NOMO-1 treated with DMSO at 0.1 percent for 48 hours (cell line): ENCODE measurements at regions not wholly inside any gene's neighbourhood (a gene's known extent, or its start where the extent isn't known, plus 50 kb on each side); places are given as distances from the start of the nearest gene placed in this dataset.

Experiments
- DNase-seq: peaks from one replicate; lab custom pipeline; 2025; ENCODE audit not compliant: unreplicated experiment; lab: John Stamatoyannopoulos, UW

DNA sequence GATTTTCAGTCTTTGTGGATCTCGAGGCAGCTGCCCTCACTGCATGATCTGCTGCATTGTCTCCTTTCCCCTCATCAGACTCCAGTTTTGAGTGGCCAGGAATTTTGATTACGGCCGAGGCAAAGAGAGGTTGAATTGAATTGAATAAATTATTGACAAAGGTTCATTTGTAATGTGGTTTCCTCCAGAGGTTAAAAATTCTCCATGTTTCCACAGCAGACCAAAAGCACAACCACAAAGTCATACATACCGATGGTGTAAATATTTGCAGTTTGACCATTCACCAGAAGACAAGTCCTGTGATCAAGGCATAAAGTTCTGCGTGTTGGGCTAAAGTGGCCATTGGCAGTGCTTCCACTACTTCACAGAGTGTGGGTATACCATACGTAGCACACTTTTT, 343.8 kb upstream of the MYT1L start:
- DNase-seq: no peak

DNA sequence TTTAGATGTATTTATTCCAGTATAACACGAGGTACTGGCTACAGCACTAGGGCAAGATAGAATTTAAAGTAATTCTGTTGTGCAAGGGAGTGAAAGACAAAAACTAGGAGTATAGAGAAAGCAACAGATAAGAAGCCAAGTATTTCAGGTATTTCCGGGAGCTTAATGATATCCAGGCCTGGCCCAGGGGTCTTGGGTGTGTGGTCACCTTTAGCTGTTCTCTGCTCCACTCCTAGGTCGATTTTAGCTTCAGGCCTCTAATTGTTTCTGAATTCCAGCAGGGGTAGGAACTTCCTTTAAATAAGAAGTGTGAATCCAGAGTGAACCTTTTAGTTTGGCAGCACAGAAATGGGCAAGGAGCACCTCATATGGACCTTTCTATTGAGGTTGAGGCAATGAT, 342.3 kb upstream of the MYT1L start:
- DNase-seq: no peak

DNA sequence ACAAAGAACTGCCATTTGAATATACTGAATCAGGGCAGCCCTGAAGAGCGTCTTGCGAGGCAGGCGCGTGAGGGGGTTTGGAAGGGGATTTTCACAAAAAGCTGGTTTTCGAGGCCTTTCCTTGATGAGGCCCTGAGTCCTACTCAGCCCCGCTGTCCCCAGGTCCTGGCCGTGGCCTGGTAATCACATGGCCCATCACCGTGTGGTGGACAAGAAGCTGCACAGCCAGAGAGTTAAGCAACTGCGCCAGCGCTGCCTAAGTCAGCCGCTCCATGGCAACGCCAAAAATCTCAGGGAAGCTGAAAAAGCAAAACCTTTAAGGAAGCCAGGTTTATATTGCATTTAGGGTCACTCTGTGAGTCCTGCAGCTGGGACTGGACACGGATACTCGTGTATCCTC, 341.2 kb upstream of the MYT1L start:
- no peak for DNase-seq

DNA sequence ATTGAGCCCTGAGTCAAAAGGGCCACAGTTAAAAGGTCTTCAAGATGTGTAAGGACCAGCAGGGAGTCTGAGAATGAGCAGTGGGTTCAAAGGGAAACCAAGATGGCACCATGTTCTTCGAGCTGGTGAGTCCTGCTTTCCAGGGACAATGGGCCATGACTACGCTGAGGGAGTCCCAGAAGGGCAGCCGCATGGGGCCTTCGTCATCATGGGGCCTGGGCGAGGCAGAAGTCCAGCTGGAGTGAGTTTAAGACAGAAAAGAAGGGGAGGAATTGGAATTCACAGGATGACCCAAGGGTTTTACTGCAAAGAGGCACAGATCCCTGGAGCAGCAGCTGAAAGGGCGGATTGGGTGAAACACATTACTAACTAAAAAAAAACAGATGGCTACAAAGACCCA, 340.8 kb upstream of the MYT1L start:
- DNase-seq: no peak

DNA sequence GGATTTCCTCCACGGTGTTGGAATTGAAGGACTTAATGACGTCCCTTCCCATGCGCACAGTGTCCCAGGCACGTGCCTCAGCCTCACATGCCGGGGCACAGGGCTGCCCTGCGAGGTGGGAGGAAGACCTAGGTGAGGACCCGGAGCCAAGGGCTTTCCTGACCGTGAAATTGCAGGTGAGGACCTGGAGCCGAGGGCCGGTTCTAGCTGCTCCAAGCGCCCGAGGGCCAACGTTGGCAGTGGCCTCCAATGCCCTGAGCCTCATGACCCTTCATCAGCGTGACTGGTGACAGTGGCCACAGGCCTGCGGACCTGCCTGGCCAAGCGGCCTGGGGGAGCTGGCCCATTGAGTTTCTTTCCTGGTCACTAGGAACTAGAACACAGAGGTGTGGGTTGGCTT, 338.2 kb upstream of the MYT1L start:
- no peak for DNase-seq

DNA sequence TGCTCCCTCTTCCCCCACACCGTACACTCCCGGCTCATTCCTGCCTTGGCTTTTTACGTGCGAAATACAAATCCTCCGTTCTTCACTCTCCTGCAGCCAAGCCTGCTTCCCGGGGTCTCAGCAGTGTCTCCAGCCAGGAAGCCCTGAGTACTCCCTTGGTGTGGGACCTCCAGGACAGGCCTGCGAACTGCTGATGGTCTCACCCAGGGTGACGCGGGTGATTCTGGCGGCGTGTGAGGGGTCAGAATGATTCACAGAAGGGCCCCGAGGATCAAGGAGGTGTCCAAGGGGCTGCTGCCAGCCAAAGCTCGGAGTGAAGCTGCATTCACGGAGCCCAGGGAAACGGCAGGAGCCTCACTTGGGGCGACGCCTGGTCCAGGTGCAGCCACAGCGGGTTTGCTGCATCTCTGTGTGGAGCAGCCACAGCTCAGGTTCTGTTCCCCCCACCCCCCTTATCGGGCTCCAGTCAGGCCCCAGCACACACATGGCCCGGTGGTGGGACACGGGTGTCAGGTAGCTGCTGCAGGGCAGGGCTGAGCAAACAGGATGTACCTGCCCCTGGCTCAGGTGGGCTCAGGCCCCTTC, 337.7 kb upstream of the MYT1L start:
- no peak for DNase-seq

DNA sequence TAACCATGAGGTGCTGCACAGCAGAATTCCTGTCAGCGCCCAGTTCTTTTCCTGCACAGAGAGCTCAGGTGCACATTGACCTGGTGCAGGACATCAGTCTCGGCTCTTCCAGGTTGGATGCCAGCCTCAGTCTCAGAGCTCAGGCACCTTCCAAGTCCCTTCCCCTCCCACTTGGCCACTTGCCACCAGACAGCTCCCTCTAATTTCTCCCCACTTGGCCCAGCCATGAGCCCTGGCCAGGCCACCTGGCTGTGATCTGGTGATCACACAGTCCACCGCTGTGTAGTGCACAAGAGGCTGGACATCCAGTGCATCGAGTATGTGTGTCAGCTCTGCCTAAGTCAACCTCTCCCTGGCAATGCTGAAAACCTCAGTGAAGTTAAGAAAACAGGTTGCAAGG, 336.6 kb upstream of the MYT1L start:
- no peak for DNase-seq

DNA sequence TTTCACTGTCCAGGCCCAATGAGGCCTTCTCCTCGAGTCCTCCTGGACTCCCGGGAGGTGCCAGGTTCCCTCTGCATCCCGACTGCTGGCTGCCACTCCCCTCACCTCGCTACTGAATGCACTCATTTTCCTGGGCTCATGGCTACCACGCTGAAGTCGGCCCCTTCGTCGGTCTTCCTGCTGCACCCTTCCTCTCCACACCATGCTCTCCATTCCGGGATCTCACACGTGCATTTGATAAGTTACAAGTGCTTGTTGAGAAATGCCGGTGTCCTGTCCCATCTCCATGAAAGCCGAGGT, 334.7 kb upstream of the MYT1L start:
- no peak for DNase-seq

DNA sequence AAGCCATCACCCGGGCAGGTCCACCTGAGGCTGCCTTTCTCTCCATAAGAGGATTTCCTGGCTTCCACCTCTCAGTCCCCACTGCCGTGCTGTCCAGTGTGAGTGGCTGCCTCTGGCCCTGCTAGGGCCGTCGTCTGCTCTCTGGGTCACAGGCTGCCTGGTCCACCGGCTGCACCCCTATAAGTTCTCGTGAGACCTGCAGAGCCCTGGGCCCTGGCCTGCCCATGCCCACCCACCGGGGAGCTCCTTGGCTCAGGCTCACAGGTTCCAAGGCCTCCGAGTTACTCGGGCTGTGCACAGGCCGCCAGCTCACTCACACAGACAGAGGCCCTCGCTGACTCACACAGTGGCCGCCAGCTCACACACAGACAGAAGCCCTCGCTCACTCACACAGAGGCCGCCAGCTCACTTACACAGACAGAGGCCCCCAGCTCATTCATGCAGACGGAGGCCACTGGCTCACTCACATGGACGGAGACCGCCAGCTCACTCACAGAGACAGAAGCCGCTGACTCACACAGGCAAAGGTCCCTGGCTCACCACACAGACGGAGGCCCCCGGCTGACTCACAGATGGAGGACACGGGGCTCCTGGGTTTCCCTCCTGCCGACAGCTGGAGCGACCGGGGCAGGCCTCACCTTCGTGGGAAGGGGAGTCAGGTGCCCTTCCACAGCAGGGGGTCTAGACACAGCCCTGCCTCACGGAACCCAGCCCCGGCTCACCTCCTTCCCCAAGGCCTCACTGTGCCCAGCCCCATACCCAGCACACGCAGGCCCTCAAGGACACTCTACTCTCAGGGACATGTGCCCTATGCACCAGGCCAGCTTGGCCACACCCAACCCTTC, 334.1 kb upstream of the MYT1L start:
- no peak for DNase-seq

DNA sequence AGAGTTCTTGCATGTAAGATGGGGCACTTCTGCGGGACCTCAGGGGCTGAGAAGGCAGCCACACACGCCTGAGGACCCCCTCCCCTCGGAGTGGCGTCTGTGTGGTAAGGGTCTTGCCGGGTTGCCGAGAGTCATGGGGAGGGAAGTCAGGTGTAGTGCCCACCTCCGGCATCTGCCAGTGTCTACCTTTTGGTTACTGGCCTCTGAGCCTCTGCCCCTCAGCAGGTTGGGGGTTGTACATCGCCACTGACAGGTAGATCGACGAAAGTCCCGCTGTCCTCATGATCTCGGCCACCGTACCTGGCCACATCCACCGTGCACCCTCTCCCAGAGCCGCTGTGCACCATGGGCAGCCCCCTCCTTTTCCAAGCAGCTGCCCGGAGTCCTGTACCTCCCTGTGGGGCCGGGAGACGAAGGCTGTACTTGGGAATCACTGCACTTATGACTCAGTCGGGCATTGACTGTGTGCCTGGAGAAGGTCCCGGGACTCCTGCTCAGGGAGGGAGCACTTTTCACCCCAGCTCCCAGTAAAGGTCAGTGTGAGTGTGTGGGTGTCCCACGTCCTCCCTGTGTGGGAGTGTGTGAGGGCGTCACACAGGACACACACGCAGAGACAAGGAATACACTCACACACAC, 332.4 kb upstream of the MYT1L start:
- no peak for DNase-seq

DNA sequence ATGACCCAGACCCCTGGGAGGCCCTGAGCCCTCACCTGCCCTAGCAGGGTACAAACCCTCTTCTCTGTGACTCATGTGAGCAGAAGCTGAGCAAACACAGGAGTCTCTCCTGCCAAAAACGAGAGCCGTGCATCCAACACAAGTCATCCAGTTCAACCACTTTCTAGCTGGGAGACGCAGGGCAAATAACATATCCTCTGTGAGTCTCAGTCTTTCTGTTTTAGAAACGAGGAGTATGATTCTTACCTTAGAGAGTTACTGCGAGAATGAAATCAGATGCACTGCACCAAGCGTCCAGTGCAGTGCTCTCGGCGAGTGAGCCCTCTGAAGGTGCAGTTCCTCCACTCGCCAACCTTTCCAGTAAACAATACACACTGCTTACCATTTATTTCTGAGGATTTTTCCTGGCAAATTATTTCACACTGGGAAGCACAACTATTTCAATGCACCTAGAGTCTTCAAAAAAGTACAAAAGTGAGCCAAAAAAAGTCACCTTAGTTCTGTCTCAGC, 331.8 kb upstream of the MYT1L start:
- DNase-seq: no peak

DNA sequence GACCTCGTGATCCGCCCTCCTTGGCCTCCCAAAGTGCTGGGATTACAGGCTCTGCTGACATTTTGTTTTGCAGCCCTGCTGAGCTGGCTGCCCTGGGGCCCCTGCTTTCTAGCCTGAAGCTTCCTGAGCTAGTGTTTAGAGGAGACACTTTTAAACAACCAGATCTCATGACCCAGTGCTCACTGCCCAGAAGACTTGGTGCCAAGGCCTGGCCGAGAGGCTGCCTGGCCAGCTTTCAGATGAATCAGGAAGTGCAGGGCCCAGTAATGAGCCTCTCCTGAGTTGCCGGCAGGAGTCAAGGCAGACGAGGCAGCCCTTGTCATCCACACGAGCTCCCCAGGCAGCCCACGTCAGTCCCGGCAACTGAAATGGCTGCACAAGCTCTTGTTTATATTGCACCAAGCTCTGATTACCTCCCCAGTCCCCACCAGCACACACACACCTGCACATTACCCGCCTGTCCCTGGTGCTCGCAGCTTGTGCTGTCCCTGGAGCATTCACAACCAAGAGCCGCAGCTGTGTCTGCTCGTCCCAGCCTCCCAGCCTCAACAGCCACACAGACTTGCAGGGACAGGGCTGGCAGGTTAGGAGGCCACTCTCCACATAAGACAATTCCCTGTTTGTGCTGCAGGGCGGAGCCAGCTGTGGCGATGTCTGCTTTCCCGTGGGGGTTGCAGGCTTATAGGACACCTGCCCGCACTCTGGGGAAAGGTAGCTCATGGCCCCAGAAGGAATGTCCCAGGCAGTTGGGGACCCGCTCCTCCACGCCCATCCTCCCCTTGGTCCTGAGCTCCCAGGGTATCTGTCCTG, 331.2 kb upstream of the MYT1L start:
- no peak for DNase-seq

DNA sequence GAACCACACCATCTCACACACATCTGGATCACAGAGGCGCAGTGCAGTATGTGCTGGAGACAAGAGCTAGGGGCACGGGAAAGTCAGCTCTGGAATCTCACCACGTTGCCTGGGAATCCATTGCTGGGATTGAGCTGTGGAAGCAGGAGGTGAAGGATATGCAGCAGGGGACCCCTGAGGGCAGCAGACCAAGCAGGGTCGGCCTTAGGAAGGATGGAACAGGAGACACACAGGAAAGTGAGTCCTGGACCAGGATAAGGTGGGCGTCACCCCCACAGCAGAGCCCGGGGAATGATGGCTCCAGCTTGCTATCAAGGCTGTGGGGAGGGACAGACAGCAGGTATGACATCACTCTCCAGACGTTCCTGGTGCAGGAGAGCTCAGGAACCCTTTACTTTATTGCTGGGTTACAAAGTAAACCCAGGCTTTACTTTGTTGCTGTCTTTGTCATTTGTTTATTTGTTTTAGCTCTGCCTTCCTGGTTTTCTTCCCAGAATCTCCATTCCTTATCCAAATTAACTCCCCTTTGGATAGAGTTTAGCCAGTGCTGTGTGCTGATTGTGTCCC, 329.8 kb upstream of the MYT1L start:
- no peak for DNase-seq

DNA sequence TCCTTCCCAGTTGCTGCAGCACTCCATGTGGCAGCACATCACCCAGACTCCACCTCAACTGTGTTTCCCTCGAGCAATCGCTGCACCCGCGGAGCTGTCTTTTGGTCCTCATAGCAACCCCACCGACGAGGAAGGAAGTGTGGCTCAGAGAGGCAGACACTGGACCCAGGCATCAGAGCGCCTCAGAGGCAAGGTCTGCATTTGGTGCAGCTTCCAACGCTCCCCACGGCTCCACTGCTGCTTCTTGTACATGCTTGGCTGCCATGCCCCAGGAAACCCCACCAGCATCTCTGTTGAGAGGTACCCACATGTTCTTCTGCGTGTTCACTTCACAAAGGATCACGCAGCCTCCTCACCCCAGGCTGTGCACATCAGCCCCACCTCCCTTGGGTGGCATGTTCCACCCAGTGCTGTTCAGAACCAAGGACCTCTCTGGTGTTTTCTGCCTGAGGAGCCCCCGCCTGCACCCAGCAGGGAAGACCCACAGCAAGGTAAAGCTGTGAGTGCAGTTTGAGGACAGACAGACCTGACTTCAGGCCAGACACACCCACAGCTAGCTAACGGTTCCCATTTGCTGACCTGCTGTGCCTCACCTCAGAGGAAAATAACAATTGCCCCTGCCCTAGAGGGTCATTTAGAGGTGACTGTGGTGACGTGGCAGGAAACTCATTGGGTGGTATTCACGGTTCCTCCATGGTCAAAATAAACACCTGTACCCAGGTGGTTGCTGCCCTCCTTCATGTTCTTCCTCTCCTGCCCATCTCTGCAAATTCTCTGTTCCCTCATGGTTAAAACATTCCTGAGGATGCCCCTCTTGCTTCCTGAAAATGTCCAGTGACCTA, 326.3 kb upstream of the MYT1L start:
- DNase-seq: no peak

DNA sequence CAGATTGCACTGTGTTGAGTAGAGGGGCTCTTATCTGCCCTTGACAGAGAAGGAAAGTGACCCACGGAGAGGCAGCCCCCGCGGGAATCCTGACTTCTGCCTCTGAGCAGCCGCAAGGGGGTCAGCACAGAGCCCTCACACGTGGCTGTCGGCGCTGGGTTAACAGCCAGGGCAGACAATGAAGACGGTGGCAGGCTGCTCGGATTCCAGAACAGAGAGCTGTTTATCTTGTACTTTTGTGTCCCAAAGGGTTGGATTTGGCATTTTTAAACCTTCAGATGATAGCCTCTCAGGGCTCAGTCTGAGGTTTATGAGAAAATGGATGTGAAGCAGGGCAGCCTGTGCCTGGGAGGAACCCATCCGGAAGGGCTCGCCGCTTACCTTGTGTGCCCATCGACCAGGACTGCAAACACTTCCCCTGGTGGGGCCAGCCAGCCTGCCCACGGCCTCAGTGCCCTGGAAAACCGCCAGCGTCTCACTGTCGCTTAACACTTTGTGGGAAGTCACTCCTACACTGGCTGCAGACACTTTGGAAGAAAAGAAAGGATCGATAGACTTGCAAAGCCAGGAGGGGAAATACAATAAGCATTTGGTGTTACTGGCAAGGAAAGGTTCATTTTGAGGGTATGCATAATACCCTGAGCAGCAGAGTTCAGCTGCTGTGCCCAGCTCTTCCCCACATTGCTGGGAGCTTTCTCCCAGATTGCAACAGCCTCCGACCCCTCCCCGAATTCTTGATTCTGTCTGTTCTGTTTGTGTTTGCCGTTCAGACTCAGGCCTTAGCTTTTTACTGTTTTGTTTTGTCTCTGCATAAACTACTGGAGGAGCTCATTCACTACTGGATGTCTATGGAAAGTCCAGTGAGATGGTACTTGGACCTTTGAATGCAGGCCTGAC, 325.3 kb upstream of the MYT1L start:
- no peak for DNase-seq

DNA sequence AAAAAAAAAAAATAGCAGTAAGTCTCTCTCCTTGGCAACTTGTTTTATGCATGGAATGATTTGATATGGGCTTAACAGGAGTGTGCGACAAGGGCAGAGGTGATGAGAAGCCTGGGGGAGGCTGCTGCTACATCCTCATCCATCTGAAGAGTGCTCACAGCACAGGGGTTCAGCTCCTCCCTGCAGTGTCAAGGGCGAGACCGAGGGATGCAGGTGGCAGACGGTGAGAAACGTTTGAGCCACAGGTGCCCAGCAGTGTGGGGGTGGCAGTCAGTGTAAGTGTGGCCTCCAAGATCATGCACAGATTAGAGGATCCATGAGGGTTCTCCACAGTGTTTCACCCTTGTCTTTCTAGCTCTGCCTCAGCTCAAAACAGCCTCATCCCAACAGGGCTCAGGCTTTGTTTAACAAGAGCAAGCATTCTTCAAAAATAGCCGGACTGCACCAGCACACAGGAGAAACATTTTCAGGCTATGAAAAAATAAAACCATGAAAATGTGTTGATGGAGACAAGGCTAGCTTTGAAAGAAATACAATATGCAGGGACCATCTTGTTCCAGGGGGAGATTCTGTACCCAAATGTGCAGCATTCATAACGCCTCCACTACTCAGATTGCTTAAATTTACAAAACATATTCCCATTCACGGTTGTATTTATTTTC, 324.5 kb upstream of the MYT1L start:
- no peak for DNase-seq

DNA sequence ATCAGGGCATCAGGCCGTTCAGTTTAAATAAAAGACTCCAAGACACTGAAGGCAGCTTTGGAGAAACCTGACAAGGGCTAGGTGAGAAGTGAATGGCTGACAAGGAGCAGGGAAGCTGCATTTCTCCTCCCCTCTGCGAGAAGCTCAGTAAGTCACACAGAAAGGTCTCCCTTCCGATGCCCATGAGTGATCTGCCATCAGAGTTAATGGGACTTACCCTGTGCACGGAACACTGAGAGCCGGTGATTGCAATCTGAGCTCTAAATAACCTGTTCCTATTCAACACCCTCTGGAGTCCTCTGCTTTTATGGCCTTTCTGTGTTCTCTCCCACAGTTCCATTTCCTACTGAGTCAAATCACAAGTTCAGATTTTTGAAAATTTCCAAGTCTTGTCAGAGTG, 322.2 kb upstream of the MYT1L start:
- DNase-seq: no peak

DNA sequence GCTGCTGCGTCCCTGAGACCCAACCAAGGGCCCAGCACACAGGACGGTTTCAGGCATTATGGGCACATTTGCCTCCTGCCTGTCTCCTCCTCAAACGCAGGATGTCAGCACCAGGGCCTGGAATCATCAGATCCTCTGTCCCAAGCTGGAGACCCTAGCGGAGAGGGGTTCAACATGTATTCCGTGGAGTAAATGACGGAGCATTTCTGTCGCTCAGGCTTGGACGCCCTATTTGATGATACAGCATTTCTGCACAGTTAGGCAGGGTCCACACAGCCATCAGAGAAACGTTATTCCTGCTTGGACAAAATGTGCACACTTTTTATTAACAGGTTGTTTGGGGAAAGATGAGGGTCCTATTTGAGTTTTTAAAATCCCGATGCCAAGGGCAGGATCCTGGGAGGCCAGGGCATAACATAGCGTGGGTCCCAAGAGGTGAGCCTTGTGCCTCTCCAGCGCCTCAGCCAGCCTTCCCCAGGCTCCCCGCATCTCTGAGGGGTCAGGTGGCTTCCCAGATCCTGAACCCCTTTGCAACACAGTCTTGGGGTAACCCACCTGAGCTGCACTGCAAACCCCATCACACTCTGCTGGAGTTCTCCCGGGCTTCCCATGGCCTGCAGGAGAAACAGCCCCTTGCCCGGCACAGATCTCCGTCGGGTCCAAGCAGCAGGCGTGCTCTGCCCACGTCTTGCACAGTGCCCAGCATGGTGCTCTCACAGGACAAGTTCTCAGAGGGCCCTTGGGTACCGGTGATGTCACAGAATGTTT, 319.7 kb upstream of the MYT1L start:
- no peak for DNase-seq
